RPMI7951 (cell line): ENCODE measurements at regions not wholly inside any gene's neighbourhood (a gene's known extent, or its start where the extent isn't known, plus 50 kb on each side); places are given as distances from the start of the nearest gene placed in this dataset.

Source experiments
- DNase-seq: peaks from one replicate; pipeline ENCODE4 v3.0.0-alpha.2; 2012; ENCODE audit warnings: low read depth

DNA sequence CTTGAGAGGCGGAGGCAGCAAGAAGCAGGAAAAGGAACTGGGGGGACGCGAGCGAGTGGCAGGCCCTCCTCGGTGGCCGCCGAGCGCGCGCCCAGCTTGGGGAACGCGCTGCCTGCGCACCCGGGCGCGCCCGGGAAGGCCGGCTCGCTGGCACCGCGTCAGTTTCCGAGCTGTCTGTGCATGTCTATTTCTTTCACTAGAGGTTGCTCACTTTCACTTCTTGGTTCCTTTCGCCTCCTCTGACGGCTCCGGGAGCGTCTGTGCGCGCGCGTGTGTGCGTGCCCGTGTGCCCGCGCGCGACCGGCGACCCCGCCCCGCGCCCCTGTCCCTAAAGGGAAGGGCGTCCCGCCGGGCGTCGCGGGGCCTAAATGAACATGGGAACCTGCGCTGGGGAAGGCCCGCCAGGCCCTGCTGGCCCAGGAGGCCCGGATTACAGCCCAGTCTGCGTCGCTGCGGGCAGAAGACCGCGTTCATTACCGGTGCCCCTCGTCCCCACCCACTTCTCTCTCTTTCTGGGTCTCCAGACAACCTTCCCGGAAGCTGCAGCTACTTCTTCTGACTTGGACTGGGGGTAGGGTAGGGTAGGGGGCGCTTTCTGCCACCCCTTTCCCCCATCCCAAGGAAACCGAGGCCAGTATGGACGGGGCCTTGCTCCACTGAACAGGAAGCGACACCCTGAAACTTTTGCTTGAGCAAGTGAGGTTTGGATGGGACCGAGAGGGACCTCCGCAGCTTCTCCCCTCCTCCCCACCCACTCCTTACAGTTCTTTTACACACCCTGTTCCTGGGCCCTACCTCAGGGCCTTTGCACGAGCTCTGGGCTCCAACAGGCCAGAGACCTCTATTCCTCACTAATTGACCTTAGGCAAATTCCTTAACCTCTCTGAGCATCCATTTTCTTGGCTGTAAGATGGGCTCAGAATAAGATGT lies 205.8 kb upstream of the IER5L start:
- peak; percentile 68 for DNase-seq

GRCh38 chr9:129383019-129383560 lies 205.0 kb upstream of the IER5L start:
- DNase-seq, result no peak

- DNase-seq, result no peak
These were observed 204.4 kb upstream of the IER5L start for GRCh38 chr9:129382281-129383018.

GRCh38 chr9:129381481-129381957 lies 203.5 kb upstream of the IER5L start:
- no peak for DNase-seq

DNA sequence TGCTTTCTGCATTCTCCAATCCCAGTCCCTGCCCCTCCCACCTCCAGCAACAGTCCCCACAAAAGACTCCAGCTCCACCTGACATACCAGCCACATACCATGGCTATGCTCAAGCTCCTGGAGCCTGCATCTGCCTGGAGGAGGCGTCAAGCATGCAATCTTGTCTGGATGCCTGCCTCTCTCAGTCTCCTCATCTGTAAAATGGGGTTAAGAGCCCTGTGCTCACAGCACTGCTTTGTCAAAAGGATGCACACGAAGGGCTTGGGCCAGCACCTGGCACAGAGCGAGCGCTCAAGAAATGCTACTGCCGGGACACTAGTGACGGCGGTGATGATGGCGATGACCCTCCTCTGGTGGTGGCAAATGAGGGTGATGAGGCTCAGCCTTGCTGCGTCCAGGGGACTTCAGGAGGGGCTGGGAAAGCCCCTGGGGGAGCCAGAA lies 202.9 kb upstream of the IER5L start:
- no peak for DNase-seq

DNA sequence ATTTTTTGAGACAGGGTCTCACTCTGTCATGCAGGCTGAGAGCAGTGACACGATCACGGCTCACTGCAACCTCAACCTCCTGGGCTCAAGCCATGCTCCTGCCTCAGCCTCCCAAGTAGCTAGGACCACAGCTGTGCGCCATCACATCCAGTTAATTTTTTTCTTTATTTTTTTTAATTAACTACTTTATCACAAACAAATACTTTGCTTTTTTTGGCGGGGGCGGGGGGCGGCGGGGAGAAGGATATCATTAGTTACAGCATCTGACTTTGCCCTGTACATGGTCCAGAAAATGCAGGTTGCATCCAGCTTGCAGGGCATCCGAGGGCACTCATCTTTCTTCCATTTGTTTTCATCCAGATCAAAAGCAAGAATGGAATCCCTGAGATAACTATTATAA lies 201.8 kb upstream of the IER5L start:
- no peak for DNase-seq

- no peak for DNase-seq
These were observed 201.2 kb upstream of the IER5L start for GRCh38 chr9:129379181-129379836.

GRCh38 chr9:129377931-129378661 lies 200.0 kb upstream of the IER5L start:
- DNase-seq, result no peak

DNA sequence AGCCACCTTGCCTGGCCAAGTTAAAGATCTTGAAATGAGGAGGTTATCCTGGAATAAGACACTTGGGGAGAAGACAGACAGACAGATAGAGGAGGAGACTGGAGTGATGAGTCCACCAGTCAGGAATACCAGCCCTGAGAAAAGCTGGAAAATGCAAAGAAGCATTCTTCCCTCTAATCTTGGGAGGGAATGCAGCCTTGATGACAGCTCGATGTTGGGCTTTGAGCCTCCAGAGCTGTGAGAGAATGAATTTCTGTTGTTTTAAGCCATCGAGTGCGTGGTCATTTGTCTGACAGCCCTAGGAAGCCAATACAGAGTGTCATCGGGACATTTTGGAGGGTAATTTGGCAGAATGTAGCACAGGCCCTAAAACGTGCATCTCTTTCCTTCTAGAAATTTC lies 199.1 kb upstream of the IER5L start:
- no peak for DNase-seq

DNA sequence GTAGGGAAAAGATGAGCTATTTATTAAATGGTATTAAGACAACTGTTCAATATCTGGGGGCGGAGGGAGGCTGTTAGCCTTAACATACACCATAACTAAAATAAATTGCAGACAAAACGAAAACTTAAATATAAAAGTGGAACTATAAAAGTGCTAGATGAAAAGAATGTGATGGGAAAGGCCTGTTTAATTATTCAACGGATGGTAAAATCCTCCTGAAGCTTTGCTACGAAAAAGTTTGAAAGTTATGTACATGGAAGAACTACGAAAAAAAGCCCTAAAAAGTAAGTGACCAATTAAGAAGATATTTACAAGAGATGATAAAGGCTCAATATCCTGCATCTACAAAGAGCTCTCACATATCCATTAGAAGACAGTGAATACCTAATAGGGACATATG lies 197.8 kb upstream of the IER5L start:
- no peak for DNase-seq

GRCh38 chr9:129374651-129375050 lies 196.6 kb upstream of the IER5L start:
- no peak for DNase-seq

GRCh38 chr9:129374231-129374630 lies 196.2 kb upstream of the IER5L start:
- DNase-seq, result no peak

GRCh38 chr9:129373361-129373760 lies 195.3 kb upstream of the IER5L start:
- no peak for DNase-seq

DNA sequence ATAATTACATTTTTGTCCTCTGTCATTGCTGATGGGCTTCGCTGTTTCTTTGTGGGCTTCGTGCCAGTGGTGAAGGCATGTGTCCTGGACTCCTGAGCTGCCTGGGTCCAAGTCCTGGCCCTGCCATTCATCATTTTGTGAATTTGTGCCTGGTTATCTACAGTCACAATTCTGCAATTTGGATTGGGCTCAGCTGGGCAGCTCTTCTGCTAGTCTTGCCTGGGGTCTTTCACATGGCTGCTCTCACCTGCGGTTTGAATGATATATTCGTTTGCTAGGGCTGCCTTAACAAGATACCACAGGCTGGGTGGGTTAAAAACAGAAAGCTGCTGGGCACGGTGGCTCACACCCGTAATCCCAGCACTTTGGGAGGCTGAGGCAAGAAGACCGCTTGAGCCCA lies 192.7 kb upstream of the IER5L start:
- DNase-seq, result no peak

DNA sequence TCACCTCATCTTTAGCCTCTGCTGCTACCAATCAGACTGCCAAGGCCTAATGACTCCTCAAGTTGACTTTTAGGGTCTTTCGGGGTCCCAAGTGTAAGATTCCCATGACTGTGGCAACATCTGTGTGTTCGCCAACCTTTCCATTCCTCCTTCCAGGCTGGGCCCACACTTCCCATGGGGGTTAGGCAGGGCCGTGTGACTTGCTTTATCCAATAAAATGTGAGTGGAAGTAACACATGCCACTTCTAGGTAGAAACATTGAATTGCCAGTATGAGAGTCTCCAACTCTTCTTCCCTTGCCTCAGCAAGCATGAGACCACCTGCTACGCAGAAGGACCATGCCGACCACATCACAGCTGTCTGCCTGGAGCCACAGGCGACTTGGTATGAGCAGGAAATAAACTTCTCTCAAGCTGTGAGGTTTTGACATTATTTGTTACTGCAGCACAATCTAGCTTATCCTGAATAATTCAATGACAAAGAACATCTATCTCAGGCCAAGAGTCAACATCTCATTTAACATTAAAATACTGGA lies 190.4 kb upstream of the IER5L start:
- no peak for DNase-seq

DNA sequence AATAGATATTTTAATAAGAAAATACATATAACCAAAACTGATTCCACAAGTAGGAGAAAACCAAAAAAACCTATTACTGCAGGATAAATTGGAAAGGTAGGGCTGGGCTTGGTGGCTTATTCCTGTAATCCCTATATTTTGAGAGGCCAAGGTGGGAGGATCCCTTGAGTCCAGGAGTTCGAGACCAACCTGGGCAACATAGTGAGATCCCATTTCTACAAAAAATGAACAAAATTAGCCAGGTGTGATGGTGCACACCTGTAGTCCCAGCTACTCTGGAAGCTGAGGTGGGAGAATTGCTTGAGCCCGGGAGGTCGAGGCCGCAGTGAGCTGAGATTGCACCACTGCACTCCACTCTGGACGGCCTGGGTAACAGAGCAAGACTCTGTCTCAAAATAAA lies 189.2 kb upstream of the IER5L start:
- no peak for DNase-seq

DNA sequence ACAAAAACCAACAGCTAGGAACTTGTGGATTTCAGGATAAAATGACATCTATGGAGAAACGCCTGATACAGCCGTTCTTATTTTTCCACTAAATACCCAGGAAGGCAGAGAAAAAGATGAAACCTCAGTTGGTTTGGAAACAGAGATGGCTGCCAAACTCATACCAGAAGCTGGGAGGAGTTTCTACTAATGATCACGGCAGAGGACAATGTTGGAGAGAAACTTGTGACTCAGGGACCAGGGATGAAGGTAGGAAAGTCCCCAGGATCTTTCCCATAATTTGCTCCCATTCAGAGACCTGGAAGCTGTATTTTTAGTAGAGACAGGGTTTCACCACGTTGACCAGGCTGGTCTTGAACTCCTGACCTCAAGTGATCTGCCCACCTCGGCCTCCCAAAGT lies 187.1 kb upstream of the IER5L start:
- no peak for DNase-seq

DNA sequence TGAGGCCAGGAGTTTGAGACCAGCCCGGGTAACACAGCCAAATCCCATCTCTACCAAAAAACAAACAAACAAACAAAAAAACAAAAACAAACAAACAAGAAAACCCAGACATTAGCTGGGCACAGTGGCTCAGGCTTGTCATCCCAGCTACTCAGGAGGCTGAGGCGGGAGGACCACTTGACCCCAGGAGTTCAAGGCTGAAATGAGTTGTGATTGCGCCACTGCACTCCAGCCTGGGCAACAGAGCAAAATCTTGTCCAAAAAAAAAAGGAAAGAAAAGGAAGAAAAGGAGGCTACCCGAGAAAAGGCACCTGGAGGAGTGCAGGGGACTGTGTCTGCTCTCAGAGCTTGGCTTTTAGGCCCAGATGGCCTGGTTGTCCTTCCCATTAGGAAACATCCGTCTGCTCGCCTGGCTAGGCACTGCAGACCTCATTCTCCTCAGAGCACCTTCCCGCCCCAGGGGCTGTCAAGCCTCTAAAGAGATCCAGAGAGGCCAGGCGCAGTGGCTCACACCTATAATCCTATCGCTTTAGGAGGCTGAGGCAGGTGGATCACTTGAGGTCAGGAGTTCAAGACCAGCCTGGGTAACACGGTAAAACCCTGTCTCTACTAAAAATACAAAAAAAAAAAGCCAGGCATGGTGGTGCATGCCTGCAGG lies 185.3 kb upstream of the IER5L start:
- DNase-seq, result no peak

GRCh38 chr9:129362287-129363000 lies 184.4 kb upstream of the IER5L start:
- no peak for DNase-seq

DNA sequence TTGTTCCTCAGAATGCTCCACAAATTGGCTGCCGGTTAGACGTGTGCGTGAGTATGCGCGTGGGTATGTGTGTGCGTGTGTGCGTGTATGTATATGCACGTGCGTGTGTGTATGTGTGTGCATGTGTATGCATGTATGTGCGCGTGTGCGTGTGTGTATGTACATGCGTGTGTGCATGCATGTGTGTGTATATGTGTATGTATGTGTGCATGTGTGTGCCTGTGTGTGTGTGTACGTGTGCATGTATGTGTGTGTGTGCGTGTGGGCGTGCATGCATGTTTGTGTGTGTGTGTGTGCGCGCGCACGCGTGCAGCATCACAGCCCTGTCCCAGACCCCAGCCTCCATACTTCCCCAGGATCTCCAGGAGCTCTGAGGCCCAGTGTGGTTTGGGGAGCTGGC lies 183.1 kb upstream of the IER5L start:
- no peak for DNase-seq
